ENCODE measurements at regions not wholly inside any gene's neighbourhood (a gene's known extent, or its start where the extent isn't known, plus 50 kb on each side); places are given as distances from the start of the nearest gene placed in this dataset.

DNA sequence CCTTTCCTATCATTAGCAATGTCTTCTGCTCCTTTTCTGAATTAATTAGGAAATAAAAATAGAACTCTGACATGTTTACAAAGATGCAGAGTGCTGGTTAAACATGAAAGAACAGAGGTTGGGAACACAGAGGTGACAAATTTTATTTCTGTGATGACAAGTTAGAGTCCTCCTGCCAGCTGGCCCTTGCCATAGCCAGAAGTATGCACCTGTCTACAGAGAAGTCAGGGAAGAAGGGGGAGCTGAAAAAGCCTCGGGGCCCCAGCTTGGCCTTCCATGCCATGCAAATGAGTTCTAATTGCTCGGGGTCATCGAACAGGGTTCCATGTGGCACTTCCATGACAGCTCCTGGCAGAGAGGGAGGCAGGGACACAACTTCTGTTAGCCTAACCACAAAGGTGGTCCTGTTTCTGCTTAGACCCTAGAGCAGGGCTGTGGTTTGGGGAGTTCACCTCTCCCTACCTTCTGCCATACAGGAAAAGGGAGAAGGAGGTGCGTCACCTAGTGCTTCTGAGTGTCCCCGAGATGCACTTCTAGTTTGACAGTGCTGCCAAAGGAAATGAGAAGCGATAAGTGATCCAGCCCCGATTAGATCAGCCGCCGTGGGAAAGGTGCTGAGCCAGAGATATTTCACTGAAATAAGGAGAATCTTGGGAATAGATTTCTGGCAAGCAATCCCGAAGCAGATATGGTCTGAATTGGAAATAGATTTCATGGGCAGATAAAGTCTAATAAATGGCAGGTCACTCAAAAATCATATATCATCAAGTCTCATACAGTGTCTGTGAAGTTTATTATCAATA, 155.8 kb upstream of the FOXN3 start:
- TF ChIP-seq, protein P1, sequence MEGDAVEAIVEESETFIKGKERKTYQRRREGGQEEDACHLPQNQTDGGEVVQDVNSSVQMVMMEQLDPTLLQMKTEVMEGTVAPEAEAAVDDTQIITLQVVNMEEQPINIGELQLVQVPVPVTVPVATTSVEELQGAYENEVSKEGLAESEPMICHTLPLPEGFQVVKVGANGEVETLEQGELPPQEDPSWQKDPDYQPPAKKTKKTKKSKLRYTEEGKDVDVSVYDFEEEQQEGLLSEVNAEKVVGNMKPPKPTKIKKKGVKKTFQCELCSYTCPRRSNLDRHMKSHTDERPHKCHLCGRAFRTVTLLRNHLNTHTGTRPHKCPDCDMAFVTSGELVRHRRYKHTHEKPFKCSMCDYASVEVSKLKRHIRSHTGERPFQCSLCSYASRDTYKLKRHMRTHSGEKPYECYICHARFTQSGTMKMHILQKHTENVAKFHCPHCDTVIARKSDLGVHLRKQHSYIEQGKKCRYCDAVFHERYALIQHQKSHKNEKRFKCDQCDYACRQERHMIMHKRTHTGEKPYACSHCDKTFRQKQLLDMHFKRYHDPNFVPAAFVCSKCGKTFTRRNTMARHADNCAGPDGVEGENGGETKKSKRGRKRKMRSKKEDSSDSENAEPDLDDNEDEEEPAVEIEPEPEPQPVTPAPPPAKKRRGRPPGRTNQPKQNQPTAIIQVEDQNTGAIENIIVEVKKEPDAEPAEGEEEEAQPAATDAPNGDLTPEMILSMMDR (IDR thresholded peaks at IDR 0.05; ENCODE audit: poor library complexity, severe bottlenecking), result no peak
- TF ChIP-seq EZH2 (IDR thresholded peaks at IDR 0.05; ENCODE audit: borderline replicate concordance, insufficient read depth, low read length, poor library complexity, severe bottlenecking) (no peak), TAF1 (IDR thresholded peaks at IDR 0.05; ENCODE audit: low read depth) (no peak)

All from neural cell (in vitro differentiated cells).